Tibial nerve (tissue), 4 donors: ENCODE measurements at regions not wholly inside any gene's neighbourhood (a gene's known extent, or its start where the extent isn't known, plus 50 kb on each side); places are given as distances from the start of the nearest gene placed in this dataset.
"Not testable (repeated sequence)": the region's sequence is repeated elsewhere in the genome, so short reads cannot be mapped to it uniquely, and the experiment has no call there.

ENCODE experiments used
- DNase-seq, 2 donors: peaks; one replicate each; pipeline ENCODE4 v3.0.0-alpha.2; 2019; ENCODE audit warnings: low spot score in 2 of 2
- H3K27ac ChIP-seq, 4 donors: fragments of 200-600 bp; sonication (generic) in 3 of 4; one replicate each; pipeline ENCODE4 v1.5.1; 2017 to 2019; ENCODE audit warnings: mild to moderate bottlenecking in 1 of 4
- H3K27me3 ChIP-seq, 2 donors: fragments of 200-600 bp; sonication (generic) in 1 of 2; one replicate each; pipeline versions ENCODE4 v1.5.1 to v1.6.0; 2017 to 2019
- H3K36me3 ChIP-seq, 3 donors: fragments of 200-600 bp; sonication (generic); one replicate each; pipeline ENCODE4 v1.5.1; 2018 to 2019
- H3K4me1 ChIP-seq, 4 donors: fragments of 200-600 bp; sonication (generic) in 3 of 4; one replicate each; pipeline ENCODE4 v1.5.1; 2017 to 2019
- H3K4me3 ChIP-seq, 4 donors: fragments of 200-600 bp; sonication (generic) in 3 of 4; one replicate each; pipeline ENCODE4 v1.5.1; 2017 to 2019; ENCODE audit warnings: mild to moderate bottlenecking in 1 of 4, moderate library complexity in 1 of 4
- H3K9me3 ChIP-seq, 4 donors: fragments of 200-600 bp; sonication (generic) in 3 of 4; one replicate each; pipeline ENCODE4 v1.5.1; 2017 to 2019
- EP300 ChIP-seq, 2 donors: sonication (generic); formaldehyde crosslinking; IDR thresholded peaks; one replicate each; pipeline ENCODE4 v1.6.1; 2017; ENCODE audit warnings: antibody characterized with exemption in 2 of 2, mild to moderate bottlenecking in 1 of 2
- POLR2A ChIP-seq, 2 donors: fragments of 450-650 bp; IDR thresholded peaks; one replicate each; pipeline ENCODE4 v1.6.1; 2017; ENCODE audit warnings: antibody characterized with exemption in 2 of 2, mild to moderate bottlenecking in 2 of 2, moderate library complexity in 2 of 2
- WGBS, 2 donors: methylation state at CpG; one replicate each; pipeline ENCODE4 v1.1.5; 2018; 5-methylcytosine and 5-hydroxymethylcytosine counted together
- TF ChIP-seq, protein P1 (sequence below), 5 experiments: fragments of 200-600 bp in 3 of 5; fragments of 450-650 bp in 2 of 5; sonication (generic) in 3 of 5; IDR thresholded peaks; one replicate each; pipeline ENCODE4 v1.5.1; 2016 to 2019; ENCODE audit warnings: antibody characterized with exemption in 5 of 5, mild to moderate bottlenecking in 3 of 5, moderate library complexity in 2 of 5

DNA sequence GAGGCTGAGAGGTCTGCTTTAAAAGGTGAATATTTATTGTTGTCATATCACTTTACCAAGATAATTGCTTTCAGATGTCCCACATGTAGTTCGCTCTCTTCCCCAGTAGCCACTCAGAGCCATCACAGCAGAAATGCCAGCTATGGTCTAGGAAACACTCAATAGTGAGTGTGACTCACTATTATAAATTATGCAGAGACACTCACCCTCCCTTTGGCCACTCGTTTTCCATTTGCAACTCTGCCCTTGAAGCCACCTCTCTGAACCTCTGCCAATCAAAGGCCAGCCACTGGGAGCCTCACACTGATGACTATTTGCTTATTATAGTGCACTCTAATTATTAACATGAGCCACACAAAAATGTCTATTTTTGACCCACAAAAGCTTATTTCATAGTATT, 328.1 kb upstream of the ATP10A start:
- H3K4me3 ChIP-seq, result no peak overlapping the region
- TF ChIP-seq, protein P1, sequence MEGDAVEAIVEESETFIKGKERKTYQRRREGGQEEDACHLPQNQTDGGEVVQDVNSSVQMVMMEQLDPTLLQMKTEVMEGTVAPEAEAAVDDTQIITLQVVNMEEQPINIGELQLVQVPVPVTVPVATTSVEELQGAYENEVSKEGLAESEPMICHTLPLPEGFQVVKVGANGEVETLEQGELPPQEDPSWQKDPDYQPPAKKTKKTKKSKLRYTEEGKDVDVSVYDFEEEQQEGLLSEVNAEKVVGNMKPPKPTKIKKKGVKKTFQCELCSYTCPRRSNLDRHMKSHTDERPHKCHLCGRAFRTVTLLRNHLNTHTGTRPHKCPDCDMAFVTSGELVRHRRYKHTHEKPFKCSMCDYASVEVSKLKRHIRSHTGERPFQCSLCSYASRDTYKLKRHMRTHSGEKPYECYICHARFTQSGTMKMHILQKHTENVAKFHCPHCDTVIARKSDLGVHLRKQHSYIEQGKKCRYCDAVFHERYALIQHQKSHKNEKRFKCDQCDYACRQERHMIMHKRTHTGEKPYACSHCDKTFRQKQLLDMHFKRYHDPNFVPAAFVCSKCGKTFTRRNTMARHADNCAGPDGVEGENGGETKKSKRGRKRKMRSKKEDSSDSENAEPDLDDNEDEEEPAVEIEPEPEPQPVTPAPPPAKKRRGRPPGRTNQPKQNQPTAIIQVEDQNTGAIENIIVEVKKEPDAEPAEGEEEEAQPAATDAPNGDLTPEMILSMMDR (IDR thresholded peaks at IDR 0.05), result no peak
- TF ChIP-seq POLR2A (IDR thresholded peaks at IDR 0.05), result no peak
- TF ChIP-seq EP300 (IDR thresholded peaks at IDR 0.05), result no peak
- WGBS, 2 donors, result 46 to 51% methylated on average over 2 of the region's 2 CpGs
- no peaks in the 10 kb centered on the region for H3K36me3 ChIP-seq
- DNase-seq, result no peak
- no peaks in the 10 kb centered on the region for H3K27me3 ChIP-seq
- no peaks in the 10 kb centered on the region for H3K4me1 ChIP-seq
- no peaks in the 10 kb centered on the region for H3K9me3 ChIP-seq
- no peak overlapping the region for H3K27ac ChIP-seq

DNA sequence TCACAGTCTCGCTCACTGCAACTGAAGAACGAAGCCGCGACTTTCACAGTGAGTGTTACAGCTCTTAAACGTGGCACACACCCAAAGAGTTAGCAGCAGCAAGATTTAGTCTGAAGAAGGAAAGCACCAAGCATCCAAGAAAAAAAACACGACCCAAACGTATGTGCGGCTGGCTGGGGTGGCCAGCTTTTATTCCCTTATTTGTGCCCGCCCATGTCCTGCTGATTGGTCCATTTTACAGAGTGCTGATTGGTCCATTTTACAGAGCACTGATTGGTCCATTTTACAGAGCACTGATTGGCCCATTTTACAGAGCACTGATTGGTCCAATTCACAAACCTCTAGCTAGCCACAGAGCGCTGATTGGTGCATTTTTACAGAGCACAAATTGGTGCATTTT, 323.0 kb upstream of the ATP10A start:
- not testable (repeated sequence) for H3K4me3 ChIP-seq, H3K27ac ChIP-seq, H3K9me3 ChIP-seq, H3K4me1 ChIP-seq, DNase-seq, H3K36me3 ChIP-seq, H3K27me3 ChIP-seq
- 91 to 93% methylated on average over 10 of the region's 10 CpGs for WGBS, 2 donors

DNA sequence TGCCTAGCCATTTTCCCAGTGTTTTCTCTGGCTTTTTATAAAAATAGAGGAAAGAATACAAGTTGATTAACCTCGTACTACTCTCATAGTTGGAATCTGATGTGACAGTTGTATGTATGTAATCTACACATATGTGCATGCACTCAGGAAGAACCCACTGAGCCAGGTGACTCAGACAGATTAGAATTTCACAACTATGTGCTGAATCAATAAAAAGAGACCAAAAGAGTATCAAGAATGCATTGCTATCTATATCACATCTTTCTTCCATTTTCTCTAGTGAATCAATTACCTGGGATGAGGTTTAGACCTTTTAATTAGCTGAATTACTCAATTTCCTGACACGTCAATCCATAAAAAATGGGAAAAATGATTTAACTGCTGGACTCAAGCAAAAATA, 319.3 kb upstream of the ATP10A start:
- TF ChIP-seq EP300 (IDR thresholded peaks at IDR 0.05) (no peak), POLR2A (IDR thresholded peaks at IDR 0.05) (no peak)
- TF ChIP-seq, protein P1 (IDR thresholded peaks at IDR 0.05), result no peak
- Histone ChIP-seq H3K4me3 (no peak overlapping the region), H3K27me3 (no peaks in the 10 kb centered on the region), H3K36me3 (no peaks in the 10 kb centered on the region), H3K9me3 (no peaks in the 10 kb centered on the region), H3K27ac (no peak overlapping the region), H3K4me1 (no peaks in the 10 kb centered on the region)
- WGBS, 2 donors, result 76 to 79% methylated on average over 2 of the region's 2 CpGs
- DNase-seq, result no peak

DNA sequence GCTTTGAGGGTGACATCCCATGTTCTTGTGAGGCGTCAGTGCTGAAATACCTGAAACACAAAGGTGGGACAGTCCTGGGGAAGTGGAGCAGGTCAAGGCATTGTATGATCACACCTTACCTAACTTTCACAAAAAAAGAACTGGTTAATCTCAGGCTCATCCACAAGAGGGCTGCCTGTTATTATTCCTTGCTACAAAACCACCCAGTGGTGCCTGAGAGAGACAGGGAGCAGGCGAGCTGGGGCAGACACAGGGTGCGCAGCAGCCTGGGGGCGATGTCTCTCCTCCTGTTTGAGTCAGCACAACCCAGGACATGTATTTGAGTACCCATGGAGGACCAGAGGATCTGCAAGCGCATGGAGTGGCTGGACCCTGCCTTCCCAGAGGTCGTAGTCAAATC, 316.8 kb upstream of the ATP10A start:
- Histone ChIP-seq H3K4me1 (no peaks in the 10 kb centered on the region), H3K4me3 (no peak overlapping the region), H3K36me3 (no peaks in the 10 kb centered on the region), H3K27me3 (no peaks in the 10 kb centered on the region), H3K9me3 (no peaks in the 10 kb centered on the region), H3K27ac (no peak overlapping the region)
- WGBS, 2 donors, result 44 to 58% methylated on average over 6 of the region's 6 CpGs
- no peak for DNase-seq
- TF ChIP-seq, protein P1 (IDR thresholded peaks at IDR 0.05), result no peak
- TF ChIP-seq POLR2A (IDR thresholded peaks at IDR 0.05), result no peak
- no peak for TF ChIP-seq EP300 (IDR thresholded peaks at IDR 0.05)

DNA sequence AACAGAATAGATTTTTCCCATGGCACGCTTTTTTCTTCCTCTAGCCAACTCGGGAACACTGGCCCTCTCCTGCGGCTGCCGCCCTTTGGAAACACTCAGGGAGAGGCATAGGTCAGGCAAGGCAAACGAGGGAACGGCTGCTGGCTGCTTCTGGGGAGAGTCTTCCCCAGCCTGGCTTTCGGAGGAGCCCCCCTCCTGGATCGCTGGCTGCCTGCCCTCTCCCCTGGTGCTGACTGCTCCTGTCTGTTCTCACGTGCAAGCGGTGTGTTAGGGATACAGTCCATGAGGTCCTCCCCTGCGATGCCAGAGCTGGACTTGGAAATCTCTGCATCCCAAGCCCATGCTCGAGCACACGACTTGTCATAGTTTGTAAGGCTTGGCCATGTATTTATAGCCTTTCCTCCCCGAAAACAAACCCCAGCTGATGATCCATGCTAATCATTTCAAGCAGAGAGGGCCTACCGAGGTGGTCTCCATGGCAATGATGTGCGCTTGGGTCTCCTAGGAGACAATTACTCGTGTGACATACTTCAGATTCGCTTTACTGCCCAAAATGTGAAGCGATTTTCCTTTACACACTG, 315.6 kb upstream of the ATP10A start:
- no peaks in the 10 kb centered on the region for H3K27me3 ChIP-seq
- no peak overlapping the region for H3K4me3 ChIP-seq
- H3K36me3 ChIP-seq, result no peaks in the 10 kb centered on the region
- no peak overlapping the region for H3K27ac ChIP-seq
- H3K4me1 ChIP-seq, result no peaks in the 10 kb centered on the region
- TF ChIP-seq, protein P1 (IDR thresholded peaks at IDR 0.05), result no peak
- TF ChIP-seq EP300 (IDR thresholded peaks at IDR 0.05), result no peak
- TF ChIP-seq POLR2A (IDR thresholded peaks at IDR 0.05), result no peak
- DNase-seq, result no peak
- WGBS, 2 donors, result 37 to 59% methylated on average over 18 to 19 of the region's 19 CpGs
- H3K9me3 ChIP-seq, result no peaks in the 10 kb centered on the region

DNA sequence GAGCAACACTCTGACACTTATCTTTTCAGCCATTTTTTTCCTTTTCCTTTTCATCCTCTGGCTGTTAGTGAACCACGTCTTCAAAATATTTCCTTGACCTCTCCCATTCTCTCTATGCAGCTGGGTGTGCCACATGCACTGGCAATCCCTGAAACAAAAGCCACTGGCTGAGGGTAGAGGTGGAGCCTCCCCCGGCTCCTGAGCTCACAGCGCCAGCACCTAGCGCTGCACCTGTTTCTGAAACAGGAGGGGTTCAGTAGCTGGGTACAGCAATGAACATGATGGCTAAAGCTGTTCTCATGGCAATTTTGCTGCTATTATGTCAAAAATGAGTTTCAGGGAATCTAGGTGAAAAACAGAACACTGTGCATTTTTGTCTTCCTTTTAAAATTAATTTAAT, 314.7 kb upstream of the ATP10A start:
- Histone ChIP-seq H3K27ac (no peak overlapping the region), H3K4me1 (no peaks in the 10 kb centered on the region), H3K4me3 (no peak overlapping the region), H3K27me3 (no peaks in the 10 kb centered on the region), H3K9me3 (no peaks in the 10 kb centered on the region), H3K36me3 (no peaks in the 10 kb centered on the region)
- TF ChIP-seq POLR2A (IDR thresholded peaks at IDR 0.05) (no peak), EP300 (IDR thresholded peaks at IDR 0.05) (no peak)
- TF ChIP-seq, protein P1 (IDR thresholded peaks at IDR 0.05), result no peak
- DNase-seq, result no peak
- 73 to 85% methylated on average over 4 of the region's 4 CpGs for WGBS, 2 donors
